HG03064 (cell line): ENCODE measurements at regions not wholly inside any gene's neighbourhood (a gene's known extent, or its start where the extent isn't known, plus 50 kb on each side); places are given as distances from the start of the nearest gene placed in this dataset.

Experiments
- ATAC-seq: cut with Tn5 transposase; IDR thresholded peaks from one replicate; pipeline ENCODE4 v1.9.1; 2021; ENCODE audit warnings: low read depth; ENCODE audit not compliant: unreplicated experiment

DNA sequence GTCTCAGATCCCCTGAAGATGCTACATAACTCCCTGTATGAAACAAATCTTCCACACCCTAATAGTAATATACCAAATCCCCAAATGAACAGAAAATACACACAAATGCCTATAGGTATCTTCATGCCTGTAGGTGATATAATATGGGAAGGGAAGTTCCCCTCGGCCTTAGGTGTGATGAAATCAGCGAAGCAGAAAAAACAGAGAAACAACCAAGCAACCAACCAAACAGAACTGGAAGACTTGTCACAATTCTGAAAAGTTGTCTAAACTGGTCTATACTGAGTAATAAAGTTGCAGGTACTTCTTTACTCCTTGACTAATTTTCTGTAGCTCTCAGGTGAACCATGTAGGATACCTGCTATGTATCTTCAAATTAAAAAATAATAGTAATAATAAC is 82.2 kb upstream of the SATB1 start:
- ATAC-seq = no peak

DNA sequence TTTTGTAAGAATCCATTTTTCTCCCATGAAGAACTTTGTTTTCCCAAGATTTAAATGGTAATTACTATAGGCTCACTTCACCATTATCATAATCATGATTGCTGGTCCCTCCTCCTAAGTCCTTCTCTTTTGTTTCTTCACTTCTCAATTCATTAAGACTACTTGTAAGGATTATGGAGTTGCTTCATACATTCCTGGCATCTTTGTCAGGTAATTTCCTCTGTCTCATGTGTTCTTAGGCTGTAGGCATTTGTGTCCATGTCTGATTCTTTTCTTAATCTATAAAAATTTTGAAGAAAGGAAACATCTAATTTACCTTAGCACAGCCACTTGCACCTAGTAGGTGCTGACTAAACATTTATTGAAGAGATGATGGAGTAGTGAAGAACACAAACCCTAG is 79.9 kb upstream of the SATB1 start:
- no peak for ATAC-seq

GRCh38 chr3:18501679-18502343 is 76.7 kb upstream of the SATB1 start:
- ATAC-seq = no peak

DNA sequence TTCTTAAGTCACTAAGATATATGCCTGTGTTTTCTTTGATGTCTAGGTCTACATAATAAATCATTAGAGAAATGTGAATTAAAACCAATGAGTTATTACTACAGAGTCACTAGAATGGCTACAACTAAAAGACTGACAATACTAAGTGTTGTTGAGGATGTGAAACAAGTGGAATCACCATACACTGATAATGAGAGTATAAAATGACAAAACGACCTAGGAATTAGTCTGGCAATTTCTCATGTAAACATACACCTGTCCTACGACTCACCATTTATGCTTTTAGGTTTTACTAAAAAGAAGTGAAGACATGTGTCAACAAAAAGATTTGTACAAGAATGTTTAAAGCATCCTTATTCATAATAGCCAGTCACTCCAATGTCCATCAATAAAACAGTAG is 75.2 kb upstream of the SATB1 start:
- no peak for ATAC-seq

- ATAC-seq = peak; percentile 88
These were observed 74.2 kb upstream of the SATB1 start for GRCh38 chr3:18499301-18499700.

GRCh38 chr3:18494251-18494650 is 69.1 kb upstream of the SATB1 start:
- ATAC-seq = no peak

DNA sequence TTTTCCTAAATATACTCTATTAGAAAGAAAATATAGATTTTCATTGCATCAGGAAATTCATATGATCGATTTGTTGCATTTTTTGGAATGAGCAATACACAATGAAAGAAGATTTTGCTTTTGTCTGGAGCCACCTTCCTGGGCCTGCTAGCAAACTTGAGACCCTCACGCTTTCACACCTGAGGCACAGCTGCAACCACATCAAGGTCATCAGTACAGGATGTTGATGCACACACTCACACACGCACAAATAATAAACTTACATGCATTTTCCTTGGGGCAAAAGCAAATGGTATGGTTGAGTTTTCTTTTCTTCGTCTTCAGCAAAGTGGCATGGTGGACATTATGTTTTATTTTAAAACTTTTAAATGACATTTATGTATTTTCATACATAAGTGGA is 64.8 kb upstream of the SATB1 start:
- no peak for ATAC-seq

DNA sequence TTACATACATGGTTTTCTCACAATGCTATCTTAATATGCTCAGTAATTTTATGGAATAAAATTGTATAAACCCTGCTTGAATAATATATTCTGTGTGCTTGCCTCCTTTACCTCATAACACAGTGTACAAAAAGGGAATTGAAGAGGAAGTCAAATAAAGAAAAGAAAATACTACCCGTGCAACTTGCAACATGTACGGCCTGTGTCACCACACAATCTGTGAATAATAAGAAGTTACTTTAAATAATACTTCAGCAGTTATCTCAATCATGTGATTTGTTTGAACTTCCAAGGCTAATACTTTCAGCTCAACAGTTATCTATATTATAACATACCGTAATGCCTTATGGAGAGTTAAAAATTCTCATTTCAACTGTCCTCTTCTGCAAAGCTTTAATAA is 58.1 kb upstream of the SATB1 start:
- ATAC-seq = no peak

DNA sequence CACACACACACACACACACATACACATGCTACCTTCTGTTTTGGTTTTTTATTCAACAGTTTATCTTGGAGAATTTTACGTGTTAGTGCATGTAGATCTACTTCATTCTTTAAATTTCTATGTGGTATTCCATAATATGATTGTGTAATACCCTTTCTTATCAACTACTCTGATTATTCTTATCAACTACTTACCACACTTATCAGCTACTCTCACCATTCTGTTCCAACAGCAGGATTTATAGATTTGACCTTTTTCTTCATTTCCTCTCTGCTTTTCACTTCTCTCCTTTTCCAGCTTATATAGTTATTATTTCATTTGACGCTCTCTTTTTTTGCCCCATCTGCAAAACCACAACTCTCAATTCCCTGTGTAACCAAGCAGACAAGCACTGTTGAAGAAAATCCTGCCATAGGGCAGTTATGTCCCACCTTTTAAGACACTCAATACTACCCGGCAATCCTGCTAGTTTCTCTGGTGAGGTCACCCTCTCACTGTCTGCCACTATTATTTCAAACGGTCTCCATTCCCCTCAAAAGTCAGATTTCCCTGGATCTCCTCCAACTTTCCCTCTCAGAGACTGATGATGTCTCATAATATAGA is 56.9 kb upstream of the SATB1 start:
- ATAC-seq = no peak

- ATAC-seq = no peak
These were observed 52.5 kb upstream of the SATB1 start for GRCh38 chr3:18477620-18478019.
